Activated B cell treated with CpG ODN at 0.5 μM for 24 hours (primary cell): ENCODE measurements at regions not wholly inside any gene's neighbourhood (a gene's known extent, or its start where the extent isn't known, plus 50 kb on each side); places are given as distances from the start of the nearest gene placed in this dataset.

Source experiments
- ATAC-seq: fragments of 200-7000 bp; cut with Tn5 transposase; one replicate; pipeline ENCODE4 v1.10.0; 2021; ENCODE audit warnings: low read depth, mild to moderate bottlenecking, moderate library complexity
- CTCF ChIA-PET: fragments of 350-600 bp; sonication (Branson Sonifier 250); formaldehyde crosslinking; loops from one replicate; lab custom pipeline; 2021; ENCODE audit warnings: antibody characterized with exemption; lab: Charles Lee
- POLR2A ChIA-PET: fragments of 350-600 bp; sonication (Branson Sonifier 250); formaldehyde crosslinking; loops from one replicate; lab custom pipeline; 2021; ENCODE audit warnings: antibody characterized with exemption; lab: Charles Lee
- DNase-seq: peaks from one replicate; pipeline ENCODE4 v3.0.0; 2022
- H3K27ac Mint-ChIP-seq: one replicate; pipeline ENCODE4 v1.8.0; 2020; ENCODE audit warnings: mixed read lengths
- H3K27me3 Mint-ChIP-seq: one replicate; pipeline ENCODE4 v1.8.0; 2021; ENCODE audit warnings: mixed read lengths
- H3K36me3 Mint-ChIP-seq: one replicate; pipeline ENCODE4 v1.8.0; 2021; ENCODE audit warnings: low read depth, mixed read lengths
- H3K4me1 Mint-ChIP-seq: one replicate; pipeline ENCODE4 v1.8.0; 2021; ENCODE audit warnings: mixed read lengths
- H3K4me3 Mint-ChIP-seq: one replicate; pipeline ENCODE4 v1.8.0; 2020; ENCODE audit warnings: mild to moderate bottlenecking, mixed read lengths
- H3K9me3 Mint-ChIP-seq: one replicate; pipeline ENCODE4 v1.8.0; 2020; ENCODE audit warnings: mixed read lengths
- CTCF ChIP-seq: fragments of 200-600 bp; IDR thresholded peaks from one replicate; pipeline ENCODE4 v1.8.0; 2022; ENCODE audit warnings: antibody characterized with exemption, mild to moderate bottlenecking
- intact Hi-C: fragments of 100-400 bp; cut with micrococcal nuclease; formaldehyde crosslinking; loops from one replicate; pipeline ENCODE4 v1.15.1; 2024

GRCh38 chr9:118736406-118736805 is 632.8 kb downstream of the BRINP1 start:
- ChIA-PET CTCF (no interaction called here), POLR2A (no interaction called here)
- TF ChIP-seq CTCF = no peak
- intact Hi-C loops = no loop called here
- H3K4me1 Mint-ChIP-seq = no peaks in the 10 kb centered on the region
- ATAC-seq = no peak
- DNase-seq = no peak
- H3K4me3 Mint-ChIP-seq = no peak overlapping the region
- H3K27me3 Mint-ChIP-seq = no peaks in the 10 kb centered on the region
- H3K9me3 Mint-ChIP-seq = peaks cover 17% of the 10 kb centered on the region
- H3K27ac Mint-ChIP-seq = no peak overlapping the region
- no peaks in the 10 kb centered on the region for H3K36me3 Mint-ChIP-seq

- Mint-ChIP-seq H3K27ac (no peak overlapping the region), H3K27me3 (no peaks in the 10 kb centered on the region), H3K4me3 (no peak overlapping the region), H3K36me3 (no peaks in the 10 kb centered on the region), H3K9me3 (peaks cover 14% of the 10 kb centered on the region), H3K4me1 (no peaks in the 10 kb centered on the region)
- POLR2A ChIA-PET = no interaction called here
- intact Hi-C loops = no loop called here
- no peak for TF ChIP-seq CTCF
- CTCF ChIA-PET = interaction anchor here (0.6 kb wide), 1 partner anchor 1219 kb away, joined by 3 read pairs; no protein-coding TSS in a partner anchor
- ATAC-seq (no peak), DNase-seq (no peak)
These were observed 618.0 kb downstream of the BRINP1 start for GRCh38 chr9:118751077-118751847.

- Mint-ChIP-seq H3K27me3 (no peaks in the 10 kb centered on the region), H3K27ac (no peak overlapping the region), H3K9me3 (peaks cover 14% of the 10 kb centered on the region), H3K36me3 (no peaks in the 10 kb centered on the region), H3K4me3 (no peak overlapping the region), H3K4me1 (no peaks in the 10 kb centered on the region)
- DNase-seq (no peak), ATAC-seq (no peak)
- POLR2A ChIA-PET = no interaction called here
- no peak for TF ChIP-seq CTCF
- intact Hi-C loops = no loop called here
- CTCF ChIA-PET = no interaction called here
These were observed 617.4 kb downstream of the BRINP1 start for GRCh38 chr9:118751848-118752223.

GRCh38 chr9:118761016-118761790 is 608.0 kb downstream of the BRINP1 start:
- Mint-ChIP-seq H3K27ac (no peak overlapping the region), H3K27me3 (no peaks in the 10 kb centered on the region), H3K9me3 (peaks cover 4% of the 10 kb centered on the region), H3K36me3 (no peaks in the 10 kb centered on the region), H3K4me3 (no peak overlapping the region), H3K4me1 (no peaks in the 10 kb centered on the region)
- no peak for ATAC-seq
- TF ChIP-seq CTCF = no peak
- ChIA-PET CTCF (no interaction called here), POLR2A (no interaction called here)
- DNase-seq = no peak
- intact Hi-C loops = no loop called here

- no peak overlapping the region for H3K27ac Mint-ChIP-seq
- ATAC-seq (no peak), DNase-seq (no peak)
- CTCF ChIA-PET = no interaction called here
- no peaks in the 10 kb centered on the region for H3K36me3 Mint-ChIP-seq
- no peak for TF ChIP-seq CTCF
- no peaks in the 10 kb centered on the region for H3K4me1 Mint-ChIP-seq
- POLR2A ChIA-PET = no interaction called here
- intact Hi-C loops = no loop called here
- no peaks in the 10 kb centered on the region for H3K9me3 Mint-ChIP-seq
- no peak overlapping the region for H3K4me3 Mint-ChIP-seq
- no peaks in the 10 kb centered on the region for H3K27me3 Mint-ChIP-seq
These were observed 601.7 kb downstream of the BRINP1 start for GRCh38 chr9:118767571-118767970.
